Sigmoid colon (tissue), 3 donors: ENCODE measurements at regions not wholly inside any gene's neighbourhood (a gene's known extent, or its start where the extent isn't known, plus 50 kb on each side); places are given as distances from the start of the nearest gene placed in this dataset.

Experiments used
- POLR2A ChIP-seq, 2 donors: fragments of 450-650 bp; IDR thresholded peaks; one replicate each; pipeline ENCODE4 v1.6.1; 2016; ENCODE audit warnings: antibody characterized with exemption in 2 of 2, mild to moderate bottlenecking in 2 of 2, moderate library complexity in 2 of 2
- TF ChIP-seq, protein P1 (sequence below), 4 experiments: fragments of 450-650 bp in 3 of 4; fragments of 200-600 bp in 1 of 4; IDR thresholded peaks; one replicate each; pipeline ENCODE4 v1.5.1; 2016 to 2019; ENCODE audit warnings: antibody characterized with exemption in 4 of 4, mild to moderate bottlenecking in 3 of 4, moderate library complexity in 2 of 4

DNA sequence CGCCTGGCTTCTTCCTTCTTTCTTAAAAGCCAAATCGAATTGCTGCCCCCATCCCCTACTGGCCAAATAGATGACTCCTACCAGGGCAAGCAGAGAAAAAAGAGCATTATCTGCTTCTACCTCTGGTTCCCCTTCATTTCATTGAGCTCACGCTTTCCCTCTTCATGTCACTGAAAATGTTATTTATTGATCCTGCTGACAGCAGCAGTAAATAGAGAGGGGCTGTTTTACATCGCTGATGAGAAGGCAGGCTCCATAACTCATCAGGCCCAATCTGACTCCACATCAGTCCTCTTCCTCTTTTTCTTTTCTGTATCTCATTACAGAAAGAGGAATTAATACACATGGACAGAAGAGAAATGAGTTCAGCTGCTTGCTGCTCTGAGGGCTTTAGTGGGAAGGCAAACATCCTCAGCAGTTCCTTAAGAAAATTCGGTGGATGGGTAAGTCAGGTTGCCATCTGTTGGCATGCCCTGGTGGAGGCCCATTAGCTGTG is 904.1 kb downstream of the KCNMA1 start:
- TF ChIP-seq, protein P1, sequence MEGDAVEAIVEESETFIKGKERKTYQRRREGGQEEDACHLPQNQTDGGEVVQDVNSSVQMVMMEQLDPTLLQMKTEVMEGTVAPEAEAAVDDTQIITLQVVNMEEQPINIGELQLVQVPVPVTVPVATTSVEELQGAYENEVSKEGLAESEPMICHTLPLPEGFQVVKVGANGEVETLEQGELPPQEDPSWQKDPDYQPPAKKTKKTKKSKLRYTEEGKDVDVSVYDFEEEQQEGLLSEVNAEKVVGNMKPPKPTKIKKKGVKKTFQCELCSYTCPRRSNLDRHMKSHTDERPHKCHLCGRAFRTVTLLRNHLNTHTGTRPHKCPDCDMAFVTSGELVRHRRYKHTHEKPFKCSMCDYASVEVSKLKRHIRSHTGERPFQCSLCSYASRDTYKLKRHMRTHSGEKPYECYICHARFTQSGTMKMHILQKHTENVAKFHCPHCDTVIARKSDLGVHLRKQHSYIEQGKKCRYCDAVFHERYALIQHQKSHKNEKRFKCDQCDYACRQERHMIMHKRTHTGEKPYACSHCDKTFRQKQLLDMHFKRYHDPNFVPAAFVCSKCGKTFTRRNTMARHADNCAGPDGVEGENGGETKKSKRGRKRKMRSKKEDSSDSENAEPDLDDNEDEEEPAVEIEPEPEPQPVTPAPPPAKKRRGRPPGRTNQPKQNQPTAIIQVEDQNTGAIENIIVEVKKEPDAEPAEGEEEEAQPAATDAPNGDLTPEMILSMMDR (IDR thresholded peaks at IDR 0.05): no peak
- TF ChIP-seq POLR2A (IDR thresholded peaks at IDR 0.05): no peak
